Pancreas (tissue), 10 donors: ENCODE measurements at regions not wholly inside any gene's neighbourhood (a gene's known extent, or its start where the extent isn't known, plus 50 kb on each side); places are given as distances from the start of the nearest gene placed in this dataset.
A peak's percentile ranks its signal among the peaks of the same experiment; 100 is the strongest.

Source experiments
- ATAC-seq, 4 donors: fragments of 200-7000 bp; cut with Tn5 transposase; one replicate each; pipeline versions ENCODE4 v1.8.0 to v1.9.1; 2020; ENCODE audit warnings: mild to moderate bottlenecking in 4 of 4, moderate library complexity in 4 of 4
- DNase-seq, 6 donors: peaks; one replicate each; pipeline ENCODE4 v3.0.0-alpha.2; 2020
- FAIRE-seq: peaks from 2 replicates; lab custom pipeline; 2012; peaks lifted over from hg19 to GRCh38; lab: Jason Lieb, UNC
- H3K27ac ChIP-seq, 4 donors: fragments of 200-600 bp; sonication (generic); 1 replicate in 3 of 4; 2 replicates in 1 of 4; pipeline versions ENCODE4 v1.5.0 to v1.8.0; 2020
- H3K27me3 ChIP-seq, 4 donors: fragments of 200-600 bp; one replicate each; pipeline ENCODE4 v1.8.0; 2021
- H3K36me3 ChIP-seq, 3 donors: fragments of 200-600 bp; sonication (generic) in 1 of 3; one replicate each; pipeline versions ENCODE4 v1.5.0 to v1.8.0; 2020 to 2021
- H3K4me1 ChIP-seq, 3 donors: fragments of 200-600 bp; one replicate each; pipeline ENCODE4 v1.8.0; 2021
- H3K4me3 ChIP-seq, 4 donors: fragments of 200-600 bp; sonication (generic) in 2 of 4; one replicate each; pipeline versions ENCODE4 v1.5.0 to v1.8.0; 2020 to 2021
- H3K9me3 ChIP-seq, 4 donors: fragments of 200-600 bp; one replicate each; pipeline ENCODE4 v1.8.0; 2021
- WGBS, 2 donors: extraction: QIAGEN DNeasy Blood & Tissue Kit; methylation state at CpG; one replicate each; pipeline ENCODE4 v1.1.7; 2013; 5-methylcytosine and 5-hydroxymethylcytosine counted together
- intact Hi-C, 3 donors: fragments of 100-400 bp; cut with DNase I; formaldehyde crosslinking; loops; one replicate each; pipeline versions ENCODE4 v1.11.1 to v1.14.2; 2022
- TF ChIP-seq, protein P1 (sequence below), 4 donors: fragments of 200-600 bp; sonication (generic) in 3 of 4; IDR thresholded peaks; one replicate each; pipeline versions ENCODE4 v1.5.0 to v1.8.0; 2021; ENCODE audit warnings: antibody characterized with exemption in 4 of 4
- donor health status: healthy with polysubstance abuse.
- donor health status: DM: no; HTN: no; CAD: no; lungs with moderate emphysema.
- donor health status: DM: no; HTN: no; CAD: no.
- donor health status: control.
- donor health status: control.
- donor health status: Bipolar disorder and iron deficiency.
- donor health status: DM: yes; HTN: yes; CAD: no.
- donor health status: DM: no; HTN: no; CAD: no.
- donor health status: DM: no; HTN: no; CAD: no.
- donor health status: DM: yes; HTN: yes; CAD: no.

DNA sequence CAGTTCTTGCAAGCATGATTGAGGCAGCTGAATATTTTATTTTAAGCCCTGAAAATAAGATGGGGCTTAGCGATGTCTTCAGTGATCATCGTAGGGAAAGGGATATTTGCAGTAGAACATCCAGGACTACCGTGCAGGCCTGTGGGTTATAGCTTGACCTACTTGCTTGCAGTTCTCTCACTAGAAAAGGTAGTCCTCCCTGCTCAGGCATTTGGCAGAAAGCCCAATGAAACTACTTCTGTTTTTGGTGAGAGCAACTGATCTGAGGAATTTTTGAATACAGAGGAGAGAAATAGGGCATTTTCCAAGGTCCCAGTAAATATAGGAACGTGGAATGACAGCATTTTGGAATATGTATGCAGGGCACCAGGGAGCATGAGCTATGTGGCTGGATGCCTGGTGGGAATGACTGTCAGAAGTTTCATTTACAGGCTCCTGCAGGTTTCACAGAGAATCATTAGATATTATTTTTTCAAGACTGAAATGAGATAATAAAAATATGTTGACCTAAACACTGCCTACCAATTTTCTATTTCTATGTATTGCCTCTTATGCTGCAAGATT is 417.9 kb upstream of the ACTBL2 start:
- WGBS, 2 donors: 16 to 26% methylated on average over 4 of the region's 4 CpGs
- intact Hi-C loops: no loop called here
- Histone ChIP-seq H3K27ac (no peak overlapping the region), H3K4me1 (peaks cover 0 to 15% (median 11%) of the 10 kb centered on the region in 3 donors), H3K4me3 (no peak overlapping the region), H3K36me3 (no peaks in the 10 kb centered on the region), H3K9me3 (no peaks in the 10 kb centered on the region), H3K27me3 (no peaks in the 10 kb centered on the region)
- DNase-seq (no peak), FAIRE-seq (no peak), ATAC-seq (peak; percentile 30 to 69 (median 60))
- TF ChIP-seq, protein P1, sequence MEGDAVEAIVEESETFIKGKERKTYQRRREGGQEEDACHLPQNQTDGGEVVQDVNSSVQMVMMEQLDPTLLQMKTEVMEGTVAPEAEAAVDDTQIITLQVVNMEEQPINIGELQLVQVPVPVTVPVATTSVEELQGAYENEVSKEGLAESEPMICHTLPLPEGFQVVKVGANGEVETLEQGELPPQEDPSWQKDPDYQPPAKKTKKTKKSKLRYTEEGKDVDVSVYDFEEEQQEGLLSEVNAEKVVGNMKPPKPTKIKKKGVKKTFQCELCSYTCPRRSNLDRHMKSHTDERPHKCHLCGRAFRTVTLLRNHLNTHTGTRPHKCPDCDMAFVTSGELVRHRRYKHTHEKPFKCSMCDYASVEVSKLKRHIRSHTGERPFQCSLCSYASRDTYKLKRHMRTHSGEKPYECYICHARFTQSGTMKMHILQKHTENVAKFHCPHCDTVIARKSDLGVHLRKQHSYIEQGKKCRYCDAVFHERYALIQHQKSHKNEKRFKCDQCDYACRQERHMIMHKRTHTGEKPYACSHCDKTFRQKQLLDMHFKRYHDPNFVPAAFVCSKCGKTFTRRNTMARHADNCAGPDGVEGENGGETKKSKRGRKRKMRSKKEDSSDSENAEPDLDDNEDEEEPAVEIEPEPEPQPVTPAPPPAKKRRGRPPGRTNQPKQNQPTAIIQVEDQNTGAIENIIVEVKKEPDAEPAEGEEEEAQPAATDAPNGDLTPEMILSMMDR (IDR thresholded peaks at IDR 0.05): no peak

DNA sequence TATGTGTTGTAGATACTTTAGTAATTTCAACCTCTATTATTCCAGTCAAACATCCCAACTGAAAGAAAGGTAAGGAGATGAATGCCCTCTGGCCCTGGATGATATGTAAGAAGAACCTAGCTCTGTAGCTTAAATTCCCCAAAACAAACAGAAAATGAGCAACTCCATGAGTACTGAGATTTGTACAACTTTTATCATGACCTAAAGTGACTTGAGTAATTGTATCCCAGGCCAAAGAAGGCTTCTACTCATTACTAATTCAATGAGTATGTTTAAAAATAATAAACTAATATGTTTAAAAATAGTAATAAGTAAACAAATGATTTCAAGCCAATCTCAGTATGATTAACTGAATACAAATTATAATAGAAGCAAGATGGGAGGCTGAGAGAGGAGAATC is 414.0 kb upstream of the ACTBL2 start:
- no peak overlapping the region for H3K27ac ChIP-seq
- no peaks in the 10 kb centered on the region for H3K9me3 ChIP-seq
- FAIRE-seq (no peak), ATAC-seq (no peak), DNase-seq (no peak)
- H3K4me1 ChIP-seq: peaks cover 0 to 15% (median 11%) of the 10 kb centered on the region in 3 donors
- no peak overlapping the region for H3K4me3 ChIP-seq
- no peaks in the 10 kb centered on the region for H3K27me3 ChIP-seq
- TF ChIP-seq, protein P1 (IDR thresholded peaks at IDR 0.05): no peak
- H3K36me3 ChIP-seq: no peaks in the 10 kb centered on the region
- intact Hi-C loops: no loop called here

DNA sequence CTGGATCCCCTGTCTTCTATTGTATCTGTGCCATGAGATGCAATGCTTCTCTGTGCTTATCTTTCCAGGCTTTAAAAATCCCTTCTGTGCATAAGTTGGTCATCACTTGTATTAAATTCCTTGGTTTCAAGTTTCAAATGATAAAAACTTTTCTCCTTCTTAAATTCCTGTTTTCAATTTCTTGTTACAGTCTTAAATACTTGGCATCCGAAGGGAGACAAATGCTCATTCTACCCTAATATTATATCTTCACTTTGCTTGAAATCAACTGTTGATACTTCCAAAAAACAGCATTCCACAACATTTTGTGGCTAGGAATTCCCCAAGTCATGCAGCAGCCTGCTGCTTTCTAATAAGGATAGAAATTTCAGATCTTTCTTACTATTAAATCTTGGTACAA is 413.2 kb upstream of the ACTBL2 start:
- DNase-seq (no peak), ATAC-seq (no peak), FAIRE-seq (no peak)
- no peaks in the 10 kb centered on the region for H3K9me3 ChIP-seq
- TF ChIP-seq, protein P1 (IDR thresholded peaks at IDR 0.05): no peak
- no peak overlapping the region for H3K27ac ChIP-seq
- WGBS, 2 donors: 86 to 89% methylated on average over 1 of the region's 1 CpG
- H3K4me3 ChIP-seq: no peak overlapping the region
- intact Hi-C loops: no loop called here
- peaks cover 0 to 11% (median 11%) of the 10 kb centered on the region in 3 donors for H3K4me1 ChIP-seq
- H3K36me3 ChIP-seq: no peaks in the 10 kb centered on the region
- no peaks in the 10 kb centered on the region for H3K27me3 ChIP-seq

DNA sequence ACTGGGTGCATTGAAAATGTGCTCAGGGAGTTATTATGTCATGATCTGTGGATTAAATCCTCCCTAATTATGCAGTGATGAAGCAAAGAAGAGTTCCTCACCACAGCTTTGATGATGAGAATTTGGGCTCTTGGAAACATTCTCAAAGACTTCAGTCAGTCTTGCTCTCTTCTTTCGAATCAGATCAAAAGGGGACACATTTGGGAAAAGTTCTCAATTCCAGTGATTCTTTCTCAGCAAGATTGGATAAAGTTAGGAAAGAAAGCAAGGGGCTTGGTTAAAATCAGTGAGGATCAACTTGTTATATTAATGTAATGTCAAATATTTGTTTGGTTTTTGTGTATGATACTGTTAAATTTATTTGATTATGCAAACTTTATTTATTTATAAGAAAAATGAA is 411.3 kb upstream of the ACTBL2 start:
- Histone ChIP-seq H3K36me3 (no peaks in the 10 kb centered on the region), H3K4me3 (no peak overlapping the region), H3K4me1 (no peaks in the 10 kb centered on the region), H3K27me3 (no peaks in the 10 kb centered on the region), H3K9me3 (no peaks in the 10 kb centered on the region), H3K27ac (no peak overlapping the region)
- ATAC-seq: no peak
- 83 to 93% methylated on average over 1 of the region's 1 CpG for WGBS, 2 donors
- no peak for FAIRE-seq
- DNase-seq: no peak
- TF ChIP-seq, protein P1 (IDR thresholded peaks at IDR 0.05): no peak
- intact Hi-C loops: no loop called here

DNA sequence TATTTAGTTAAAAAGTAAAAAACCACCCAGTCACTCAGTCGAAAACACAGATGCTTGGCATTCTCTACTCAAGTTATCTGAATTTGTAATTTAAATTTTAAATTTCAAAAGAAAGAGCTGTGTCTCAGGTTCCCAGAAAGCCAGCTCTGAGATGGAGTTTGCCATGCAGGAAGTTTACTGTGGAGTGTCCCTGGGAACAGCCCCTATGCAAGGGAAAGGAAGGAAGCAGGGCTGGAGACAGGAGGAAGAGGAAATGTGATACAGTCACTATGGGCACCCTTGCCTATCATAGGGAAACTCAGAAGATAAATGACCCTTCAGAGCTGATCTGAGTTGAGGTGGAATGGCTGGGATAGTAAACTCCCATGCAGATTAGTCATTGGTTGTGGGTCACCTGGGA is 408.8 kb upstream of the ACTBL2 start:
- DNase-seq (no peak), FAIRE-seq (no peak), ATAC-seq (no peak)
- intact Hi-C loops: no loop called here
- H3K27ac ChIP-seq: no peak overlapping the region
- H3K4me1 ChIP-seq: no peaks in the 10 kb centered on the region
- H3K36me3 ChIP-seq: no peaks in the 10 kb centered on the region
- no peaks in the 10 kb centered on the region for H3K27me3 ChIP-seq
- TF ChIP-seq, protein P1 (IDR thresholded peaks at IDR 0.05): no peak
- no peak overlapping the region for H3K4me3 ChIP-seq
- WGBS, 2 donors: 68 to 90% methylated on average over 1 of the region's 1 CpG
- H3K9me3 ChIP-seq: no peaks in the 10 kb centered on the region
